Aorta (tissue), 5 donors: ENCODE measurements at regions not wholly inside any gene's neighbourhood (a gene's known extent, or its start where the extent isn't known, plus 50 kb on each side); places are given as distances from the start of the nearest gene placed in this dataset.

Experiments
- ATAC-seq: fragments of 200-7000 bp; cut with Tn5 transposase; one replicate; pipeline ENCODE4 v1.9.1; 2022; ENCODE audit warnings: moderate library complexity; ENCODE audit not compliant: low FRiP score
- DNase-seq, 2 donors: peaks; one replicate each; pipeline ENCODE4 v3.0.0-alpha.2; 2020
- H3K27ac ChIP-seq, 2 donors: one replicate each; pipeline ENCODE4 v1.5.1; 2013; ENCODE audit warnings: low read length in 2 of 2, mild to moderate bottlenecking in 2 of 2, moderate library complexity in 2 of 2, control low read depth in 1 of 2, inconsistent platforms in 1 of 2, low read depth in 1 of 2
- H3K27me3 ChIP-seq, 2 donors: one replicate each; pipeline ENCODE4 v1.6.1; 2013; ENCODE audit warnings: control low read depth in 1 of 2, low read length in 1 of 2, mild to moderate bottlenecking in 1 of 2, moderate library complexity in 1 of 2; ENCODE audit not compliant: insufficient read depth in 2 of 2, control insufficient read depth in 1 of 2
- H3K36me3 ChIP-seq, 2 donors: one replicate each; pipeline ENCODE4 v1.6.1; 2013; ENCODE audit warnings: control low read depth in 1 of 2, low read length in 1 of 2, mild to moderate bottlenecking in 1 of 2; ENCODE audit not compliant: insufficient read depth in 2 of 2, control insufficient read depth in 1 of 2
- H3K4me1 ChIP-seq, 2 donors: one replicate each; pipeline ENCODE4 v1.6.1; 2013; ENCODE audit warnings: low read length in 2 of 2, control low read depth in 1 of 2, mild to moderate bottlenecking in 1 of 2, moderate library complexity in 1 of 2; ENCODE audit not compliant: insufficient read depth in 2 of 2, control insufficient read depth in 1 of 2
- H3K4me3 ChIP-seq, 2 donors: one replicate each; pipeline ENCODE4 v1.5.1; 2013; ENCODE audit warnings: low read length in 2 of 2, control low read depth in 1 of 2, mild to moderate bottlenecking in 1 of 2
- H3K9me3 ChIP-seq: one replicate; pipeline ENCODE4 v1.6.1; 2013; ENCODE audit warnings: mild to moderate bottlenecking, low read length; ENCODE audit not compliant: control insufficient read depth
- WGBS, 2 donors: extraction: QIAGEN DNeasy Blood & Tissue Kit; methylation state at CpG; one replicate each; pipeline ENCODE4 v1.1.7; 2013; 5-methylcytosine and 5-hydroxymethylcytosine counted together
- intact Hi-C, 2 donors: fragments of 100-400 bp; cut with DNase I; formaldehyde crosslinking; loops; one replicate each; pipeline versions ENCODE4 v1.14.2 to v1.15.0; 2022
- donor health status: healthy with polysubstance abuse.
- donor health status: Bipolar disorder and iron deficiency.
- donor health status: DM: no; HTN: no; CAD: no.
- donor health status: DM: no; HTN: no; CAD: no.
- donor health status: DM: yes; HTN: yes; CAD: no.

- WGBS, 2 donors = 68% methylated on average over 8 of the region's 8 CpGs
- no peaks in the 10 kb centered on the region for H3K9me3 ChIP-seq
- no peaks in the 10 kb centered on the region for H3K36me3 ChIP-seq
- ATAC-seq = no peak
- no peak overlapping the region for H3K4me3 ChIP-seq
- intact Hi-C loops = no loop called here
- DNase-seq = no peak
- no peaks in the 10 kb centered on the region for H3K27me3 ChIP-seq
- no peak overlapping the region for H3K27ac ChIP-seq
- H3K4me1 ChIP-seq = no peaks in the 10 kb centered on the region
Measured at GRCh38 chr1:17949511-17949910, 158.1 kb upstream of the IGSF21 start.

GRCh38 chr1:17950728-17951127, 156.9 kb upstream of the IGSF21 start:
- Histone ChIP-seq H3K27ac (no peak overlapping the region), H3K27me3 (no peaks in the 10 kb centered on the region), H3K4me3 (no peak overlapping the region), H3K36me3 (no peaks in the 10 kb centered on the region), H3K4me1 (no peaks in the 10 kb centered on the region), H3K9me3 (no peaks in the 10 kb centered on the region)
- no peak for ATAC-seq
- DNase-seq = no peak
- intact Hi-C loops = no loop called here
- WGBS, 2 donors = 71 to 74% methylated on average over 12 of the region's 12 CpGs

- Histone ChIP-seq H3K27ac (no peak overlapping the region), H3K4me3 (no peak overlapping the region), H3K36me3 (no peaks in the 10 kb centered on the region), H3K9me3 (no peaks in the 10 kb centered on the region), H3K4me1 (no peaks in the 10 kb centered on the region), H3K27me3 (no peaks in the 10 kb centered on the region)
- DNase-seq (no peak), ATAC-seq (no peak)
- intact Hi-C loops = no loop called here
- 48 to 53% methylated on average over 10 of the region's 10 CpGs for WGBS, 2 donors
Measured at GRCh38 chr1:17952506-17952905, 155.1 kb upstream of the IGSF21 start.

- intact Hi-C loops = no loop called here
- DNase-seq (no peak), ATAC-seq (no peak)
- WGBS, 2 donors = 70 to 73% methylated on average over 4 of the region's 4 CpGs
- no peak overlapping the region for H3K27ac ChIP-seq
- no peaks in the 10 kb centered on the region for H3K36me3 ChIP-seq
- H3K4me1 ChIP-seq = no peaks in the 10 kb centered on the region
- no peaks in the 10 kb centered on the region for H3K27me3 ChIP-seq
- no peaks in the 10 kb centered on the region for H3K9me3 ChIP-seq
- no peak overlapping the region for H3K4me3 ChIP-seq
Measured at GRCh38 chr1:17953921-17954320, 153.7 kb upstream of the IGSF21 start.

GRCh38 chr1:17955302-17956285, 152.0 kb upstream of the IGSF21 start:
- DNase-seq (no peak), ATAC-seq (no peak)
- no peaks in the 10 kb centered on the region for H3K4me1 ChIP-seq
- no peak overlapping the region for H3K4me3 ChIP-seq
- WGBS, 2 donors = 52 to 59% methylated on average over 8 of the region's 8 CpGs
- H3K9me3 ChIP-seq = no peaks in the 10 kb centered on the region
- no peak overlapping the region for H3K27ac ChIP-seq
- H3K27me3 ChIP-seq = no peaks in the 10 kb centered on the region
- no peaks in the 10 kb centered on the region for H3K36me3 ChIP-seq
- intact Hi-C loops = no loop called here

GRCh38 chr1:17957588-17958267, 149.9 kb upstream of the IGSF21 start:
- intact Hi-C loops = no loop called here
- Histone ChIP-seq H3K27ac (no peak overlapping the region), H3K36me3 (no peaks in the 10 kb centered on the region), H3K9me3 (no peaks in the 10 kb centered on the region), H3K4me1 (no peaks in the 10 kb centered on the region), H3K4me3 (no peak overlapping the region), H3K27me3 (no peaks in the 10 kb centered on the region)
- 51 to 52% methylated on average over 10 of the region's 10 CpGs for WGBS, 2 donors
- DNase-seq (no peak), ATAC-seq (no peak)

- Histone ChIP-seq H3K36me3 (no peaks in the 10 kb centered on the region), H3K9me3 (no peaks in the 10 kb centered on the region), H3K27me3 (no peaks in the 10 kb centered on the region), H3K27ac (no peak overlapping the region), H3K4me1 (no peaks in the 10 kb centered on the region), H3K4me3 (no peak overlapping the region)
- ATAC-seq = no peak
- DNase-seq = no peak
- intact Hi-C loops = no loop called here
- 42 to 45% methylated on average over 1 of the region's 1 CpG for WGBS, 2 donors
Measured at GRCh38 chr1:17958704-17959103, 148.9 kb upstream of the IGSF21 start.

- intact Hi-C loops = no loop called here
- H3K27me3 ChIP-seq = no peaks in the 10 kb centered on the region
- H3K4me3 ChIP-seq = no peak overlapping the region
- 72 to 73% methylated on average over 10 of the region's 10 CpGs for WGBS, 2 donors
- no peaks in the 10 kb centered on the region for H3K36me3 ChIP-seq
- no peaks in the 10 kb centered on the region for H3K4me1 ChIP-seq
- no peaks in the 10 kb centered on the region for H3K9me3 ChIP-seq
- ATAC-seq (no peak), DNase-seq (no peak)
- H3K27ac ChIP-seq = no peak overlapping the region
Measured at GRCh38 chr1:17963513-17963912, 144.1 kb upstream of the IGSF21 start.
